ENCODE measurements at regions not wholly inside any gene's neighbourhood (a gene's known extent, or its start where the extent isn't known, plus 50 kb on each side); places are given as distances from the start of the nearest gene placed in this dataset.
"Not testable (repeated sequence)": the region's sequence is repeated elsewhere in the genome, so short reads cannot be mapped to it uniquely, and the experiment has no call there.

DNA sequence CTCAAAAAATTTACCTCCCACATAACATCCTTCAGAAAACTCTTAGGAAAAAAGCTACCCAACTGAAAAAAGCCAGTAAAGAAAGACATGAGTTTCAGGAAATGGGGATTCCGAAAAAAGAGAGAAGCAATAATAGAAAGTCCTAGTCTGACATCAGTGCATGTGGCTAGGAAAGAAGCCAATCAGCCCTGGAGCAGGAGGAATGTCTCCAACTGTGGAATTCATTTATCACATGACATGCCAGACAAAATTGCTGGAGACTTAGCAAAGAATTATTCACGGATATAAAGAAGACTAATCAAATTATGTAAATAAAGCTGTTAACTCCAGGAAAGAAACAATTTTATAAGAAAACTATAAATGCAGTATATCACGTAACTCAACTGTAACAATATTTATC lies 258.9 kb upstream of the RARB start:
- no peak for DNase-seq

GRCh38 chr3:25170021-25170420 lies 258.0 kb upstream of the RARB start:
- DNase-seq, result no peak

GRCh38 chr3:25171118-25171807 lies 256.8 kb upstream of the RARB start:
- DNase-seq, result no peak

DNA sequence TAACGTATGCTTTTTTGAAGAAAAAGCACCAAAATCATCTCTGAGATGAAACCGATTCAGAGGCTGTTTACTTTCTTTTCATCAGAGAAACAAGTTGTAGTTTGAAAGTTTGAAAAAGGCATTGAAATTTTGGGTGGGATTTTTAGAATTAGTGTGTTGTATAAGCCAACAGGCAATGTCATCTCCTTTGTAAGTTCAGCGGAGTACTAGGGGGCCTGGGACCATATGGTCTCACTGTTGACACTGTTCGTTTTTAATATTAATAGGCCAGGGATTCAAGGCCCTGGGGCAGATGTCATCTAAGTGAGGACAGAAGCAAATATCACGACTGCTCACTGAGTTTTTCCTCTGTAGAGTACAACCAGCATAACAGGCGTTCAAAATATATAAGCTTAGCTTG lies 256.2 kb upstream of the RARB start:
- no peak for DNase-seq

DNA sequence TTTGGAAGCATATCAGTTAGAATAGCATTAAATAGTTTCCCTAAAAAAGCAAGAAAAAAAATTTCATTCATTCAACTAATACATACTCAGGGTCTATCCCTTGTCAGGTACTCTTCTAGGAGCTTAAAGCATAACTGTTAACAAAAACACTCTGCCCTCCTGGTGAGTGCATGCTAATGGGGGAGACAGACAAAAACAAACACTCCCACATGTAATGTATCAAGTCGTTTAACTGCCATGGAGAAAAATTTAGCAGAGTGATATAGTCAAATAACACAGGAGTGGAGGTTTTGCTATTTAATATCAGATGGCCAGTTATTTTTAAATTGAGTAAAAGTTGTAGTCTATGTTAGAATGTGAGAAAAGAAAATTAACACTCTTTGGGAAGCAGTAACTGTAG lies 254.5 kb upstream of the RARB start:
- DNase-seq, result no peak

- no peak for DNase-seq
Observed at GRCh38 chr3:25174251-25174650, 253.8 kb upstream of the RARB start.

GRCh38 chr3:25177041-25177440 lies 251.0 kb upstream of the RARB start:
- no peak for DNase-seq

GRCh38 chr3:25178672-25179071 lies 249.4 kb upstream of the RARB start:
- DNase-seq, result no peak

- DNase-seq, result no peak
Observed at GRCh38 chr3:25181096-25181495, 247.0 kb upstream of the RARB start.

DNA sequence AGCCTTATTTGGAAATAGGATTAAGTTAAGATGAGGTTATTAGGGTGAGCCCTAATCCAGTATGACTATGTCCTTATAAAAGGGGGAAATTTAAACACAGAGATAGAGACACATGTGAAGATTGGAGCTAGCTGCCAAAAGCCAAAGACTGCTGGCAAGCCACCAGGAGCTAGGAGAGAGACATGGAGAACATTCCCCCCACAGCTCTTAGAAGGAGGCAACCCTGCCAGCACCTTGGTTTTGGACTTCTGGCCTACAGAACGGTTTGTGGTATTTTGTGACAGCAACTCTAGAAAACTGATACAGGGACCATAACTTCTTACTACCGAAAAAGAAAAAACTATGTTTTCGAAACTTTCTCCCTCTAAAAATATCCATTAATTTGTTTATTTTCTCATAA lies 245.3 kb upstream of the RARB start:
- no peak for DNase-seq

GRCh38 chr3:25184641-25185250 lies 243.3 kb upstream of the RARB start:
- no peak for DNase-seq

GRCh38 chr3:25191673-25192072 lies 236.4 kb upstream of the RARB start:
- no peak for DNase-seq

DNA sequence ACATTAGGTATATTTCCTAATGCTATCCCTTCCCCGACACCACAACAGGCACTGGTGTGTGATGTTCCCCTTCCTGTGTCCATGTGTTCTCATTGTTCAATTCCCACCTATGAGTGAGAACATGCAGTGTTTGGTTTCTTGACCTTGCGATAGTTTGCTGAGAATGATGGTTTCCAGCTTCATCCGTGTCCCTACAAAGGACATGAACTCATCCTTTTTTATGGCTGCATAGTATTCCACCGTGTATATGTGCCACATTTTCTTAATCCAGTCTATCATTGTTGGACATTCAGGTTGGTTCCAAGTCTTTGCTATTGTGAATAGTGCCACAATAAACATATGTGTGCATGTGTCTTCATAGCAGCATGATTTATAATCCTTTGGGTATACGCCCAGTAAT lies 228.5 kb upstream of the RARB start:
- not testable (repeated sequence) for DNase-seq

- no peak for DNase-seq
Observed at GRCh38 chr3:25212736-25213135, 215.3 kb upstream of the RARB start.

DNA sequence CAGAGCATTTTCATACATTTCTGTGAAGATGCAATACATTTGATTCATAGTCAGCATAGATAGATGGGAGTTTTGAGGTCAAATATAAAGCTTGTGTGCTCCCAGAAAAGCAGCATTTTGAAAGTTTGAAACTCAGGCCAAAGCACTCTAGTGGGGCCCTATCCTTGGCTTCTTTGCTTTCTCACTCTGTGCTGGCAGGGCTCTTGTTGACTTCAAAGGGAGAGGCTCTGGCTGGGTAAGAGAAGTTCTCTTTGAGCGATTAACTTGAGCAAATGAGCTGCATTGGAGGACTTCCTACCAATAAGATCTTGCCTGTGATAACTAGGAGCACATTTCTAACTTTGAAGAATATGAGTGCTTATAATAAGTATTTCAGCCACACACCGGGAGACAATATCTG lies 214.0 kb upstream of the RARB start:
- no peak for DNase-seq

- no peak for DNase-seq
Observed at GRCh38 chr3:25218362-25218761, 209.7 kb upstream of the RARB start.

DNA sequence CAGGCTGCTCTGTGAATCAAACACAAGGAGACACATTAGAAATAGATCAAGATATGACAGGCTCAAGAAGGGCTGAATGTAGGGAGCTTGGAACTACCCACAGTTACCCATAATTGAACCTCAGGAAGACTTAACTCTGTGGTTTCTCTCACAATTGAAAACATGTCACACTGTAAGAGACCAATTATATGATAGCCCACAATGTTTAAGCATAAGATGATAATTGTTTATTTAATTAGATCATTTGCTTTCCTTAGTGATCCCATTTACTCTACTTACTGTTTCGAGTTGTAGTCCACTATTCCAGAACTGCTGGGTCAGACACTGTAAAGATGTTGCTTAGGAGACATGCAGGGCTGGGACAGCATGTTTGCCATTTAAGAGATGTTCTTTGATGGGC lies 201.3 kb upstream of the RARB start:
- no peak for DNase-seq

GRCh38 chr3:25229586-25229985 lies 198.5 kb upstream of the RARB start:
- DNase-seq, result no peak

GRCh38 chr3:25235031-25235430 lies 193.0 kb upstream of the RARB start:
- no peak for DNase-seq

- no peak for DNase-seq
Observed at GRCh38 chr3:25235466-25235865, 192.6 kb upstream of the RARB start.

- DNase-seq, result no peak
Observed at GRCh38 chr3:25237602-25238001, 190.5 kb upstream of the RARB start.

GRCh38 chr3:25239042-25239441 lies 189.0 kb upstream of the RARB start:
- DNase-seq, result no peak

DNA sequence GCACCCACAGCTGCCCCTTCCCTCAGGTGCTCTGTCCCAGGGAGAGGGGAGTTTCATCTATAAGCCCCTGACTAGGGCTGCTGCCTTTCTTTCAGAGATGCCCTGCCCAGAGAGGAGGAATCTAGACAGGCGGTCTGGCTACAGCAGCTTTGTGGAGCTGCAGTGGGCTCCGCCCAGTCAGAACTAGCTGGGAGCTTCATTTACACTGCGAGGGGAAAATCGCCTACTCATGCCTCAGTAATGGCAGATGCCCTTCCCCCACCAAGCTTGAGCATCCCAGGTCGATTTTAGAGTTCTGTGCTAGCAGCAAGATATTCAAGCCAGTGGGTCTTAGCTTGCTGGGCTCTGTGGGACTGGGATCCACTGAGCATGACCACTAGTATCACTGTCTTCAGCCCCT lies 181.2 kb upstream of the RARB start:
- no peak for DNase-seq

DNA sequence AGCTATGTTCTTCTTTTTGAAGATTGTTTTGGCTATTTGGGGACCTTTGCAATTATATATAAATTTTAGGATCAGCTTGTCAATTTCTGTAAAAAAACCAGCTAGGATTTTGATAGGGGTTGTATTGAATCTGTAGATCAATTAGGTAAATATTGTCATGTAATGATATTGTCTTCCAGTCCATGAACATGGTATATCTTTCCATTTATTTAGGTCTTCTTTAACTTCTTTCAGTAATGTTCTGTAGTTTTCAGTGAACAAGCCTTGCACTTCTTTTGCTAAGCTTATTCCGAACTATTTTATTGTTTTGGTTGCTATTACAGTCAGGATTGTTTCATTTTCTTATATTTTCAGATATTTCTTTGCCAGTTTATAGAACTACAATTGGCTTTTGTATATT lies 175.8 kb upstream of the RARB start:
- no peak for DNase-seq

GRCh38 chr3:25257026-25257425 lies 171.0 kb upstream of the RARB start:
- no peak for DNase-seq

Data from NCI-H774 (cell line).